NCI-H128 (cell line): ENCODE measurements at regions not wholly inside any gene's neighbourhood (a gene's known extent, or its start where the extent isn't known, plus 50 kb on each side); places are given as distances from the start of the nearest gene placed in this dataset.

ENCODE experiments used
- DNase-seq: peaks from one replicate; lab custom pipeline; 2025; ENCODE audit not compliant: unreplicated experiment; lab: John Stamatoyannopoulos, UW

GRCh38 chr10:29021591-29021990, 267.3 kb upstream of the LYZL1 start:
- DNase-seq = no peak

GRCh38 chr10:29022513-29022912, 266.4 kb upstream of the LYZL1 start:
- no peak for DNase-seq

GRCh38 chr10:29023678-29024077, 265.2 kb upstream of the LYZL1 start:
- DNase-seq = no peak

- no peak for DNase-seq
These were observed 262.6 kb upstream of the LYZL1 start for GRCh38 chr10:29026065-29026797.

- DNase-seq = no peak
These were observed 261.9 kb upstream of the LYZL1 start for GRCh38 chr10:29026802-29027580.

- no peak for DNase-seq
These were observed 260.4 kb upstream of the LYZL1 start for GRCh38 chr10:29028486-29028885.

- no peak for DNase-seq
These were observed 258.0 kb upstream of the LYZL1 start for GRCh38 chr10:29030900-29031299.

GRCh38 chr10:29032169-29032568, 256.7 kb upstream of the LYZL1 start:
- no peak for DNase-seq

- no peak for DNase-seq
These were observed 255.4 kb upstream of the LYZL1 start for GRCh38 chr10:29033311-29033940.

GRCh38 chr10:29034592-29034991, 254.3 kb upstream of the LYZL1 start:
- DNase-seq = no peak

- no peak for DNase-seq
These were observed 253.1 kb upstream of the LYZL1 start for GRCh38 chr10:29035721-29036120.

- DNase-seq = no peak
These were observed 251.3 kb upstream of the LYZL1 start for GRCh38 chr10:29037348-29038113.

GRCh38 chr10:29039091-29039490, 249.8 kb upstream of the LYZL1 start:
- DNase-seq = no peak

GRCh38 chr10:29039677-29040189, 249.1 kb upstream of the LYZL1 start:
- no peak for DNase-seq

- no peak for DNase-seq
These were observed 247.3 kb upstream of the LYZL1 start for GRCh38 chr10:29041616-29042015.

- no peak for DNase-seq
These were observed 240.4 kb upstream of the LYZL1 start for GRCh38 chr10:29048506-29048905.

- DNase-seq = no peak
These were observed 238.8 kb upstream of the LYZL1 start for GRCh38 chr10:29050081-29050480.

- no peak for DNase-seq
These were observed 233.8 kb upstream of the LYZL1 start for GRCh38 chr10:29055101-29055500.

- no peak for DNase-seq
These were observed 232.1 kb upstream of the LYZL1 start for GRCh38 chr10:29056729-29057128.

- no peak for DNase-seq
These were observed 231.0 kb upstream of the LYZL1 start for GRCh38 chr10:29057822-29058331.
